Adrenal gland (tissue), 9 donors: ENCODE measurements at regions not wholly inside any gene's neighbourhood (a gene's known extent, or its start where the extent isn't known, plus 50 kb on each side); places are given as distances from the start of the nearest gene placed in this dataset.

ENCODE experiments used
- DNase-seq, 7 donors: peaks; one replicate each; pipeline ENCODE4 v3.0.0-alpha.2; 2019 to 2020
- H3K27ac ChIP-seq, 5 donors: fragments of 200-600 bp; sonication (generic) in 4 of 5; 1 replicate in 3 of 5; 2 replicates in 2 of 5; pipeline versions ENCODE4 v1.5.1 to v1.8.0; 2016 to 2020; ENCODE audit warnings: mild to moderate bottlenecking in 1 of 5
- H3K27me3 ChIP-seq: fragments of 200-600 bp; 2 replicates; pipeline ENCODE4 v1.8.0; 2021
- H3K36me3 ChIP-seq, 2 donors: fragments of 200-600 bp; replicated peaks in 1 of 2; 1 replicate in 1 of 2; 2 replicates in 1 of 2; pipeline versions ENCODE4 v1.5.1 to v1.8.0; 2018 to 2022
- H3K4me1 ChIP-seq, 2 donors: fragments of 200-600 bp; replicated peaks in 1 of 2; 1 replicate in 1 of 2; 2 replicates in 1 of 2; pipeline versions ENCODE4 v1.5.1 to v1.8.0; 2018 to 2021
- H3K4me3 ChIP-seq, 4 donors: fragments of 200-600 bp; sonication (generic) in 3 of 4; one replicate each; pipeline ENCODE4 v1.5.1; 2016 to 2018
- H3K9me3 ChIP-seq, 3 donors: fragments of 200-600 bp; sonication (generic) in 1 of 3; replicated peaks in 1 of 3; 1 replicate in 2 of 3; 2 replicates in 1 of 3; pipeline versions ENCODE4 v1.5.1 to v1.8.0; 2016 to 2021
- CTCF ChIP-seq, 6 experiments: fragments of 450-650 bp in 4 of 6; fragments of 200-600 bp in 2 of 6; sonication (generic) in 1 of 6; IDR thresholded peaks; 1 replicate in 5 of 6; 2 replicates in 1 of 6; pipeline versions ENCODE4 v1.5.1 to v1.8.0; 2016 to 2021; ENCODE audit warnings: antibody characterized with exemption in 6 of 6, mild to moderate bottlenecking in 2 of 6, moderate library complexity in 1 of 6
- POLR2A ChIP-seq, 2 donors: fragments of 450-650 bp; IDR thresholded peaks; one replicate each; pipeline ENCODE4 v1.6.1; 2017; ENCODE audit warnings: antibody characterized with exemption in 2 of 2, mild to moderate bottlenecking in 2 of 2, moderate library complexity in 1 of 2
- WGBS, 4 donors: extraction: QIAGEN DNeasy Blood & Tissue Kit in 2 of 4; methylation state at CpG; one replicate each; pipeline versions ENCODE4 v1.1.5 to v1.1.7; 2013 to 2017; 5-methylcytosine and 5-hydroxymethylcytosine counted together
- intact Hi-C, 2 donors: fragments of 100-400 bp; cut with DNase I; formaldehyde crosslinking; loops; one replicate each; pipeline versions ENCODE4 v1.14.1 to v1.15.0; 2022 to 2023
- donor health status: healthy with polysubstance abuse.
- donor health status: Bipolar disorder and iron deficiency.
- donor health status: DM: yes; HTN: yes; CAD: no.
- donor health status: DM: no; HTN: no; CAD: no.
- donor health status: DM: no; HTN: no; CAD: no.

DNA sequence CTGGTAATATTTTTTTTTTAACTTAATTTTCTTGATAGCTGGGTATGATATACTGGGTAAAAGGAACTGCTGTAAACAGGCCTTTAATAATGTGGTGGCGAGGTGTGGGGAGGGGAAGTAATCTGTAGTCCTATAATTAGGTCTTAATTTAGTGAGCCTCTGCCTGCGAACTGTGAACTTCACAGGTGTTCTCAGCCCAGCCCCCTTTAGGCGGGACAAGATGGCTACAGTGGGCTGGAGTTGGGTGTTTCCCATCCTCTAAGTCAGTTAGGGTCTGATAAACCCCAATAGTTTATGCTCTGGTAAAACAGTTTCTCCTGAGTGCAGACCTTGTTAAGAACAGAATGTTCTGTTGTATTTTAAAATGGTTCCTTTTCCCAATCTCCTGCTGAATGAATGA lies 97.6 kb upstream of the SERP2 start:
- DNase-seq = peak in 1 of 7 donors; percentile 46
- TF ChIP-seq CTCF (IDR thresholded peaks at IDR 0.05) (no peak), POLR2A (IDR thresholded peaks at IDR 0.05) (no peak)
- H3K36me3 ChIP-seq = no peaks in the 10 kb centered on the region
- peaks cover 0 to 21% of the 10 kb centered on the region in 2 donors for H3K4me1 ChIP-seq
- no peaks in the 10 kb centered on the region for H3K9me3 ChIP-seq
- H3K4me3 ChIP-seq = no peak overlapping the region
- no peak overlapping the region for H3K27ac ChIP-seq
- 73 to 93% (median 81%) methylated on average over 3 of the region's 3 CpGs for WGBS, 4 donors
- intact Hi-C loops = no loop called here
- H3K27me3 ChIP-seq = no peaks in the 10 kb centered on the region

DNA sequence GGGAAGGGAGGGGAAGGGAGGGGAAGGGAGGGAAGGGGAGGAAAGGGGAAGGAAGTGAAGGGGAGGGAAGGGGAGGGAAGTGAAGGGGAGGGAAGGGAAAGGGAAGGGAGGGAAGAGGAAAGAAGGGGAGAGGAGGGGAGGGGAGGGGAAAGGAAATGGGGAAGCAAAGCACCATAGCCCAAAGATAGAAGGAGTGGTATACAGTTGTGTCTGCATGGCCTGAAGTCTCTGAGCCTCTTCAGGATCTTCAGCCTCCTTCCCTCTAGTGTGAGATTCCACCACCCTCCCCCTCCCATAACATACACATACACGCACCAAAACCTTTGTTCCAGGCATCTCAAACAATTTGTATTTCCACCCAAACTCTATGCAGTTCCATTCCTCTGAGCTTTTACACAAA lies 96.2 kb upstream of the SERP2 start:
- no peaks in the 10 kb centered on the region for H3K27me3 ChIP-seq
- WGBS, 4 donors = 88 to 100% (median 92%) methylated on average over 1 of the region's 1 CpG
- DNase-seq = no peak
- peaks cover 0 to 9% of the 10 kb centered on the region in 2 donors for H3K4me1 ChIP-seq
- no peaks in the 10 kb centered on the region for H3K9me3 ChIP-seq
- no peak for TF ChIP-seq CTCF (IDR thresholded peaks at IDR 0.05)
- no peak for TF ChIP-seq POLR2A (IDR thresholded peaks at IDR 0.05)
- no peaks in the 10 kb centered on the region for H3K36me3 ChIP-seq
- H3K27ac ChIP-seq = no peak overlapping the region
- no peak overlapping the region for H3K4me3 ChIP-seq
- intact Hi-C loops = no loop called here

DNA sequence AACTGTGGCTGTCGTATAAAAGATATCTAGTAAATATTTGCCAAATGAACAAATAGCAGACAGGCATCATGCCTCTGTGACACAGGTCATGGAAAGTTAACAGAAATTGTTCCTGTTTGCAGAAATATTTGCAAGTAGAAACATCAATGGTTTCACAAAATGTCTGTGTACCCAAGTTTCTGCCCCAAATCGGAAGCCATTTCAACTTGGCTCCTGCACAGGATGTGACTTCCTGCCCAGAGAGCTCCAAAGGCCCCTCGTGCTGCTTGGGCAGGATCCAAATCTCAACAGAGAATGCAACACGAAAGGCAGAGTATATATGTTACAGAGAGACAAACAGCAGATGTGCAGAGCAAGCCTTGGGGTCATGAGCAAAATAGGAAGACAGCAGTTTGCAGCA lies 95.5 kb upstream of the SERP2 start:
- H3K4me3 ChIP-seq = no peak overlapping the region
- no peak overlapping the region for H3K27ac ChIP-seq
- peak in 2 of 7 donors; percentile 4 to 48 for DNase-seq
- WGBS, 4 donors = 52 to 65% (median 57%) methylated on average over 4 of the region's 4 CpGs
- no peaks in the 10 kb centered on the region for H3K9me3 ChIP-seq
- TF ChIP-seq CTCF (IDR thresholded peaks at IDR 0.05) = no peak
- no peak for TF ChIP-seq POLR2A (IDR thresholded peaks at IDR 0.05)
- no peaks in the 10 kb centered on the region for H3K36me3 ChIP-seq
- intact Hi-C loops = no loop called here
- H3K4me1 ChIP-seq = peaks cover 0 to 9% of the 10 kb centered on the region in 2 donors
- no peaks in the 10 kb centered on the region for H3K27me3 ChIP-seq

DNA sequence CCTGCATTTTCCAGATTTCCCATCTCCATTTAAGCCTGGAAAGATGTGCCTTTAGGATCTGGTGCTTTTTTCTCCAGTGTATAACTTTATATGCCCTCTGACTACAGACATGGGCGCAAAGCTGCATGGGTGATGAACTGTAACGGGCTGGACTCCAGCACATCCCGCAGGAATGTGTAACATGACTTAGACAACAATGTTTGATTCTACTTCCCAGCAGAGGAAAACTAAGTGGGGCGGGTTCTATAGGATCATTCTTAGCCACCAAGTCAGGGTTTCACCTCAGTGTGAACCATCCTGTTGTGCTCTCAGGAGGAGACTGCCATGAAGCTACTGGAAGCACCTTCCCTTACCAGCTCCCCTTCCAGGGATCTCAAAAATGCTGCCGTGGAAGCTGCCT lies 93.2 kb upstream of the SERP2 start:
- intact Hi-C loops = no loop called here
- no peaks in the 10 kb centered on the region for H3K36me3 ChIP-seq
- H3K4me1 ChIP-seq = no peaks in the 10 kb centered on the region
- DNase-seq = no peak
- H3K27me3 ChIP-seq = no peaks in the 10 kb centered on the region
- TF ChIP-seq CTCF (IDR thresholded peaks at IDR 0.05) (no peak), POLR2A (IDR thresholded peaks at IDR 0.05) (no peak)
- 87 to 90% (median 89%) methylated on average over 5 of the region's 5 CpGs for WGBS, 4 donors
- no peak overlapping the region for H3K4me3 ChIP-seq
- no peak overlapping the region for H3K27ac ChIP-seq
- no peaks in the 10 kb centered on the region for H3K9me3 ChIP-seq
